Nephron progenitor cell (in vitro differentiated cells): ENCODE measurements at regions not wholly inside any gene's neighbourhood (a gene's known extent, or its start where the extent isn't known, plus 50 kb on each side); places are given as distances from the start of the nearest gene placed in this dataset.

ENCODE experiments used
- DNase-seq: peaks from one replicate; pipeline ENCODE4 v3.0.0; 2021
- H3K27ac Mint-ChIP-seq: 2 replicates; pipeline ENCODE4 v1.8.0; 2021; ENCODE audit warnings: mild to moderate bottlenecking, moderate library complexity, mixed read lengths
- H3K27me3 Mint-ChIP-seq: 2 replicates; pipeline ENCODE4 v1.8.0; 2021; ENCODE audit warnings: mild to moderate bottlenecking, low read depth, mixed read lengths; ENCODE audit not compliant: poor library complexity
- H3K36me3 Mint-ChIP-seq: 2 replicates; pipeline ENCODE4 v1.8.0; 2021; ENCODE audit warnings: low read depth, mixed read lengths
- H3K4me1 Mint-ChIP-seq: 2 replicates; pipeline ENCODE4 v1.8.0; 2021; ENCODE audit warnings: mixed read lengths
- H3K4me3 Mint-ChIP-seq: 2 replicates; pipeline ENCODE4 v1.8.0; 2021; ENCODE audit warnings: mild to moderate bottlenecking, moderate library complexity, mixed read lengths
- H3K9me3 Mint-ChIP-seq: 2 replicates; pipeline ENCODE4 v1.8.0; 2021; ENCODE audit warnings: mild to moderate bottlenecking, moderate library complexity, mixed read lengths
- CTCF ChIP-seq: fragments of 200-600 bp; sonication (generic); IDR thresholded peaks from 2 replicates; pipeline ENCODE4 v1.5.0; 2021; ENCODE audit warnings: antibody characterized with exemption

GRCh38 chr3:109229174-109229847, 87.0 kb downstream of the DPPA2 start:
- H3K4me3 Mint-ChIP-seq: no peak overlapping the region
- no peak overlapping the region for H3K27ac Mint-ChIP-seq
- TF ChIP-seq CTCF: no peak
- DNase-seq: no peak
- peaks cover 27% of the 10 kb centered on the region for H3K9me3 Mint-ChIP-seq
- H3K4me1 Mint-ChIP-seq: peaks cover 11% of the 10 kb centered on the region
- peaks cover 5% of the 10 kb centered on the region for H3K27me3 Mint-ChIP-seq
- H3K36me3 Mint-ChIP-seq: peaks cover 11% of the 10 kb centered on the region

GRCh38 chr3:109234300-109234699, 82.0 kb downstream of the DPPA2 start:
- DNase-seq: peak; percentile 20
- Mint-ChIP-seq H3K9me3 (peaks cover 66% of the 10 kb centered on the region), H3K4me3 (no peak overlapping the region), H3K27ac (peak overlapping the region; percentile 36), H3K27me3 (peaks cover 9% of the 10 kb centered on the region), H3K36me3 (peaks cover 35% of the 10 kb centered on the region), H3K4me1 (peaks cover 11% of the 10 kb centered on the region)
- TF ChIP-seq CTCF: no peak

GRCh38 chr3:109241459-109242186, 74.7 kb downstream of the DPPA2 start:
- TF ChIP-seq CTCF: no peak
- DNase-seq: no peak
- H3K9me3 Mint-ChIP-seq: peaks cover 49% of the 10 kb centered on the region
- H3K36me3 Mint-ChIP-seq: peaks cover 18% of the 10 kb centered on the region
- H3K4me3 Mint-ChIP-seq: peak overlapping the region; percentile 18
- H3K27me3 Mint-ChIP-seq: peaks cover 9% of the 10 kb centered on the region
- H3K4me1 Mint-ChIP-seq: peaks cover 23% of the 10 kb centered on the region
- peak overlapping the region; percentile 98 for H3K27ac Mint-ChIP-seq

- H3K36me3 Mint-ChIP-seq: peaks cover 13% of the 10 kb centered on the region
- H3K27me3 Mint-ChIP-seq: peaks cover 8% of the 10 kb centered on the region
- peaks cover 48% of the 10 kb centered on the region for H3K9me3 Mint-ChIP-seq
- H3K27ac Mint-ChIP-seq: peak overlapping the region; percentile 98
- no peak overlapping the region for H3K4me3 Mint-ChIP-seq
- no peak for DNase-seq
- peaks cover 23% of the 10 kb centered on the region for H3K4me1 Mint-ChIP-seq
- TF ChIP-seq CTCF: no peak
Observed at GRCh38 chr3:109242187-109242523, 74.2 kb downstream of the DPPA2 start.
